Fibroblast of the conjunctiva (primary cell): ENCODE measurements at regions not wholly inside any gene's neighbourhood (a gene's known extent, or its start where the extent isn't known, plus 50 kb on each side); places are given as distances from the start of the nearest gene placed in this dataset.
"Not testable (repeated sequence)": the region's sequence is repeated elsewhere in the genome, so short reads cannot be mapped to it uniquely, and the experiment has no call there.

Source experiments
- DNase-seq: peaks from one replicate; pipeline ENCODE4 v3.0.0-alpha.2; 2010; ENCODE audit warnings: low read depth

DNA sequence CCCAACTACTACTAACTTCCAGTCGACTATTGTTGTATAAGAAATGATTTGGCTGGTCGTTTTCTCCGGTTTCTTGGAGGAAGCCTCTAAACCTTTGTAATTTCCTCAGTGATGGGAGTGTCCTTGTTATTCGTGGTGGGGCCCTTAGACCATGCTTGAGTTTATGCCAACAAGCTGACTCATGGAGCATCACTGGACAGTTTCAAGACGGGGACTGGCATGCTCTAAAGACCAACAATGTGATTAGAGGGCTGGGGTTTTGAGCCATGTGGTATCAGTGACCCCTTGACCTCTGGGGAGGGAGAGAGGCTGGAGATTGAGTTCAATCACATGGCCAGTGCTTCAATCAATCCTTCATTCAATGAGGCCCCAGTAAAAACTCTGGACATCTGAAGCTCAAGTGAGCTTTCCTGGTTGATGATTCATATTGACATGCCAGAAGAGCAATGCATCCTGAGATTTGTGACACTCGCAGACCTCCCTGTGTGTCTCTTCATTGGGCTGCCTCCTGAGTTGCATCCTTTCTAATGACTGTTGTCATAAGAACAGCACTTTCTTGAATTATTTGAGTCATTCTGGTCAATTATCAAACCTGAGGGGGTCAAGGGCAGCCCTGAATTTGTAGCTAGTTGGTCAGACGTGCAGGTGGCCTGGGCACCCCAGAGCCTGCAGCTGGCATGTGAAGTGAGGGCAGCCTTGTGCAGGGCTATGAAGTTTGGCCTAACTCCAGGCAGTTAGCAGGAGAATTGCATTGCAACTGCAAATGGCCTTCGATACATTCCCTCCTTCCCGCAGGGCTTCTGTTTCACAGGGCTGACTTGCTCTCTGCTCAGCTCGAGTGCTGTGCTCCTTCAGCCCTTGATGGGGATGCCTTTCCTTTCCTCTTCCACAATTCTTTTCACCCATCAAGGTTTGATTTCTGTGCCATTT lies 246.5 kb downstream of the FGF9 start:
- no peak for DNase-seq

DNA sequence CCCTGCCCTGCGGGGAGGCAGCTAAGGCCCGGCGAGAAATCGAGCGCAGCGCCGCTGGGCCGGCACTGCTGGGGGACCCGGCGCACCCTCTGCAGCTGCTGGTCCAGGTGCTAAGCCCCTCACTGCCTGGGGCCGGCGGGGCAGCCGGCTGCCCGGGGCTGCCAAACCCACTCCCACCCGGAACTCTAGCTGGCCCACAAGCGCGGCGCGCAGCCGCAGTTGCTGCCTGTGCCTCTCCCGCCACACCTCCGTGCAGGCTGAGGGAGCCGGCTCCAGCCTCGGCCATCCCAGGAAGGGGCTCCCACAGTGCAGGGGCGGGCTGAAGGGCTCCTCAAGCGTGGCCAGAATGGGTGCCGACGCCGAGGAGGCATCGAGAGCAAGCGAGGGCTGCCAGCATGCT lies 249.9 kb downstream of the FGF9 start:
- not testable (repeated sequence) for DNase-seq

DNA sequence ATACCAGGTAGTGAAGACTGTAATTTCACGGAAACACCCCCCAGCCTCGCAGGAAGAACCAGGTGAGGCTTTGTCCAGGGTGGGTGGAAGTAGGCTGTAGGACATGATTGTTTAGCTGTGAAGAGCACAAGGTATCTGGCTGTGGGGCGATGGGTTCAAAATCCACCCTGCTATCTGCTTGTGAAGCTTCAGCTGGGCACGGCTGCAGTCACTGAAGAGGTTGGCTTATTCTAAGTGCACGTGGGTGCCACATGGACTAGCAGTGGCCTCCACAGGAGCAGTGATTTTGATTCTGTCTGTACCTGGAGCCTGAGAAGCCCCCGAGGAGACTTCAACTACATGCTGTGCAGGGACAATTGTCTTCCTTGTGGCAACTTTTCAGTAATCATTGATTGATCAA lies 254.1 kb downstream of the FGF9 start:
- no peak for DNase-seq

DNA sequence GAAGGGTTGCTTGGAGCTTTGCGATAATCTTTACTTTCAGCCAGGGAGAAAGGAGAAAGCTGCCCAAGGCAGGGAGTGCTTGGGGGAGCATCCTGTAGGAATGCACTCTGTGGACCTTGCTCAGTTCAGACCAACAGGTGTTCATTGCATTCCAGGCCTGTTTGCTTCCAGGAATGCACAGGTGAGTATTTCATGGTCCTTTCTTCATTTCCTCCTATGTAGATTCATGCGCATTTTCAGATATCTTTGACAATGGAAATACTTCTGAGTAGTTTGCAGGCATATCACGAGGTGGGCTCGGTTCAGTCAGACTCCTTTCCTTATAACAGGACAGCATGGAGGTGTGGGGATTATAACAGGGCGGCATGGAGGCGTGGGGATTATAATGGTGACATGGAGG lies 254.8 kb downstream of the FGF9 start:
- no peak for DNase-seq

DNA sequence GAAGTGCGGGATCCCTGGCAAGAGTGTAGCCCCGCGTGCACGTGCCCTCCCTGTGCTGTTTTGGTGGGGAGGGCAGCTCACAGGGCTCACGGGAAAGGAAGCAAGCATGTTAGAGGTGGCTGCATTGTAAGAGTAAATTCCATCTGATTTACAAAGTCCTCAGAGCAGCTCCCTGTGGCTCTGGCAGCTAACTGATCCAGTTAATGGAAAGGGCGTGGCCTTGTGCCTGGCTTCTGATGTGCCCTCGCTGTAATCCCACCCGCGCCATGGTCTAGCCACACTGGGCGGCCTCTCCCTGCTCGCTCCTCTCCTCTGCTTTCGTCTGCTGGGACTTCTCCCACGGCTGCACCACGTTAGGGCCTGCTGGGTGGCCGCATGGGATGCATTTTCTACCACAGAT lies 258.5 kb downstream of the FGF9 start:
- DNase-seq: no peak

- no peak for DNase-seq
These were observed 259.7 kb downstream of the FGF9 start for GRCh38 chr13:21930536-21930935.

- no peak for DNase-seq
These were observed 261.7 kb downstream of the FGF9 start for GRCh38 chr13:21932578-21932977.

GRCh38 chr13:21932996-21933395 lies 262.1 kb downstream of the FGF9 start:
- DNase-seq: no peak

GRCh38 chr13:21934284-21934683 lies 263.4 kb downstream of the FGF9 start:
- DNase-seq: no peak

- DNase-seq: no peak
These were observed 265.8 kb downstream of the FGF9 start for GRCh38 chr13:21936674-21937073.

DNA sequence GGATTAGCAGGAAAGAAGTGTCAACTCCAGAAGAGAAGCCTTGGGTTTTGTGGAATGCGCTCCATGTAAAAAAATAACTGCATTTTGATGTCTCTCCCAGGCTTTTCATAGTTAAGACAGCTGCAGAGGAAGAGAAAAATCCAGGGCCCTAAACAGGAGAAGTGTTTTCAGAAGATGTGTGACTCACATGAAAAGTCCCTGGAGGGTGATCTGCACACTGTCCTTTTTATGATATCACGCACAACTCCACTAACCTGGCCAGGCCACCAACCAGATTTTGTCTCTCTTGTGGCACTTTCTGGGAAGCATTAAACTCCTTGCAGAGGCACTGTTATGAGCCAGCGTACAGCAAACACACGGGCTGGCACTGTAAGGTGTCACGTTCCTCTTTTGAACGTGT lies 267.3 kb downstream of the FGF9 start:
- no peak for DNase-seq

DNA sequence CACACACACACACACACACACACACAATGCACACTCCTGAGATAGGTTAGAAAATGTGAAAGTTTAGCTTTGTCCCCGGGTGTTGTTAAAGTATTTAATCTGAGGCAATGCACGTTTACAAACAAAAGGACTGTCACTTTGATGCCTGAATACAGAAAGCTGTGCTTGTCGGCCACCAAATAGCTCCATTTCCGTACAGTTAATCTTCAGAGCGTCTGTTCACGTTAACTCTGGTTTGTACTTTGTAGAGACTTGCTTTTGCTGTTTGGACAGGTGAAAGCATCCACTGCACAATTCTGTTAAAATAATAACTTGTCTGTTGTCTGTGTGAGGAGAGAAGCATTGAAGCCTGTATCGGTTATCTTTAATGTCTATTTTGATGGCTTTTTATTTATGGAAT lies 267.8 kb downstream of the FGF9 start:
- DNase-seq: no peak

DNA sequence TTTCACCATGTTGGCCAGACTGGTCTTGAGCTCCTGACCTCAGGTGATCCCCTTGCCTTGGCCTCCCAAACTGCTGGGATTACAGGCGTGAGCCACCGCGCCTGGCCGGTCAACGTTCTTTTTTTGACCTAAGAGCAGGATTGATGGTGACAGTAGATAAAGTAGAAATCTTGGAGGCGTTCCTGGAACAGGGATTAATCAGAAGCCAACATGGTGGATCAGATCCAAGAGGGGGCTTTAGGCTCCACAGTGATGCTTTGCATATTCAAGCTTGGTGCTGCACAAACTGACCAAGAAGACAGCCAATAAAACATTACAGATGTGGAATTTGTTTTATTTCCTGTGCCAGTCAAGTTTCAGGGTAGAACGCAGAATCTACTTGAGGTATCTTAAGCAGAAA lies 271.2 kb downstream of the FGF9 start:
- DNase-seq: no peak

GRCh38 chr13:21944610-21945009 lies 273.7 kb downstream of the FGF9 start:
- no peak for DNase-seq

- no peak for DNase-seq
These were observed 274.3 kb downstream of the FGF9 start for GRCh38 chr13:21945195-21945594.

- DNase-seq: no peak
These were observed 276.1 kb downstream of the FGF9 start for GRCh38 chr13:21946964-21947363.

DNA sequence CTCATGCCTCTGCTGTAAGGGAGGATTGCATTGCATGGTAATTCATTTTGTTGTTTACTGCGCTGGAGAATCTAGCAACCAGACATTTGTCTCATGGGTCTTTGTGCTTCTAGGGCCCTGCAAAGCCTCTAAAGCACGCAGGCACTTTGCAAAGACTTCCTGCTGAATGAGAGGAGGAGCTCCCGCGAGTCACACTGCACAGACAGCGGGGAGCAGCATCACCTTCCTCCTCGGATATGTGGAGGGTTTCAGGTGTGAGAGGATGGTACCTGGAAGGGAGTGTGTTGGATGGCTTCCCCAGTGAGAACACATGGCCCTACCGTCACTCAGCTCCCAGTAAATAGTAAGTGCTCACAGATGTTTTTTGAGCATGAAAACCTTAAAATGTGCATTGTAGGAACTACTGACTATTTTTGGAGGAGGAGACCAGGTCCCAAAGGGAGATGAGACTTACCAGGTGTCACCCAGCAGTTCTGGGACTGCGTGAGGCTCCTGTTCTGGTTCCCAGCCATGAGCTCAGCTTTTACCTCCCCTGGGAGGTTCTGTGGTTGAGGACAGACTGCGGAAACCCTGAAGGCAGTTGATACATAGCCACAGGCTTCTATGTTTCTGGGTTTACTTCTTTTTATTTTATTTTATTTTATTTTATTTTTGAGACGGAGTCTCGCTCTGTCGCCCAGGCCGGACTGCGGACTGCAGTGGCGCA lies 278.0 kb downstream of the FGF9 start:
- no peak for DNase-seq

GRCh38 chr13:21949818-21950429 lies 279.1 kb downstream of the FGF9 start:
- DNase-seq: no peak

GRCh38 chr13:21956666-21957065 lies 285.8 kb downstream of the FGF9 start:
- DNase-seq: no peak

DNA sequence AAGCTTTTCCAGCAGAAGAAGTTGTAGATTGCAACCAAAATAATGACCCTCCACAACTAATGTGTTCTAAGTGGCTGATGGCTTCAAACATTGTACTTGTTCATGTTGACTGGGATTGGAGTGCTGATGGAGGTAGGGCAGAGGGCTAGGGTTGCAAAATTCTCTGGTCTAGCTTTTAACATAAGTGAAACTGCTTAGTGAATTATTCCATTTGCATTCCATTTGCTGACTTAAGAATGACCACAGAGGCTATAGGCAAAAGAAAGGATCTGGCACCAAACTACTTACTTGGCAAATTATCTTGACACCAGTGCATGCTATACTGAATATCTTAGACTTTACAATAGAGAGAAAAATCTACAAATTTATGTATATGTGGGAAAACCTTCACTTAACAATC lies 287.0 kb downstream of the FGF9 start:
- DNase-seq: no peak

DNA sequence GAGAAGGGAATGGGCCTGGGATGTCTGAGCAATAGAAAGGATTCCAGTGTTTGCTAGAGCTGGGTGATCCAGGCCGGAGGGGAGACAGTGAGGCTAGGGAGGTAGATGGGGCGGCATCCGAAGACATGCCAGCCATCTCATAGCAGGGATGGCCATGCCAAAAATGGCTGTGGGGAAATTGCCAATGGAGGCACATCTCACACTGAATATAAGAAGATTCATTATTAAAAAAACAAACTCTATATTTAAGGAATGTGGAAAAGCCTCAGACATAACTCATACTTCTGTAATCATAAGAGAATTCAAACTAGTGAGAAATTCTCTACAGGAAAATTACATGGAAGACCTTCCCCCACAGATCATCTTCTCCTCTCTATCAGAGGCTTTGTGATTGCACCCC lies 289.2 kb downstream of the FGF9 start:
- DNase-seq: no peak

DNA sequence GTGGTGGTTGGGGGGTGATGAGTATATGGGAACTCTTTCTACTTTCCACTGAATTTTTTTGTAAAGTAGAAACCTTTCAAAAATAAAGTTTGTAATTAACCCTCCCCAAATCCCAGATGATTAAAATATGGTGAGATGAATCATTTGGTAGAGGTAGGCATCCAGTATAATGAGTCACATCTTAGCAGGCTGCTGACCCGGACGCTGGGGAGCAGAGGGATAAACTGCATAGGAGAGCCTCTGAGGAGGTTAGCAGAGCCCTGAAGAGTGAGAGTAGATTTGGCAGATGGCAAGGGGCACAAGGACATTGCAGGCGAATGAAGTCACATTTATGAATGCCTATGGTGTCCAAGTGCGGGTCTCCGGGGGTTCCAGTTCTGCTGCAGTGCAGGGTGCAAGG lies 293.8 kb downstream of the FGF9 start:
- no peak for DNase-seq

DNA sequence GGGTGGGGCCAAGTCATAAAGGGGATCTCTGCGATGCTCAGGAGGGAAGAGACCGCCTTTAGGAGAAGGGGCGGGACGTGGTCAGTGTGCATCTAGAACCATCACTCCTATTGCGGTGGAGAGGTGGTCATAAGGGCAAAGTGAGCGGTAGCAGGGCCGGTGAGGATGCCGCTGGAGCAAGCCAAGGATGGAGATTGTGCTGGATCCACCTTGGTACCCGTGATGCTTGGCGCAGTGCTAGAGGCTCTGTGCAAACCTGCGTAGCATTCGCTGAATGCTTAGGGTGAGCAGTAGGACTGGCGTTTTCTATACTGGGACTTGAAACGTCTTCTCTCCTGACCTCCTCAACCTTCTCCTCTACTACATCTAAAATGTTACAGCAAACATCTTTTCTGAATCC lies 294.2 kb downstream of the FGF9 start:
- no peak for DNase-seq
